ENCODE measurements at regions not wholly inside any gene's neighbourhood (a gene's known extent, or its start where the extent isn't known, plus 50 kb on each side); places are given as distances from the start of the nearest gene placed in this dataset.
A peak's percentile ranks its signal among the peaks of the same experiment; 100 is the strongest.

DNA sequence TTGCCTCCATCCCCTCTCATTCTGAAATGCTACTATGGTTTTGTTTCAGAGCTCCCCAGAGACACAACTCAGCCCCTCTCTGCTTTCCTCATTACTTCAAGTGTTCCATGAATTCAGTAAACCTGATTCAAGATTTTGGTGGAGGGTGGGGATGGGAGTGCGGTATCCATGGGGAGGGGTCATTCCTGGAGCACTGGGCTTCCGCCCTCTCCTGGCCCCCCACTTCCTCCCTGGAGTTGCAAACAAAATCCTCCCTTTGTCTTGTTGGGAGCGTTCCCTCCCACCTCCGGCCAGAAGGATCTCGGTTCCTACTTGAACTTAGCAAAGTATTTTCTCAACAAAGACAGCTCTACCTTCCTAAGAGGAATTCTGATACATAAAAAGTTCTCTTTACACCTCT lies 71.8 kb upstream of the LTA4H start:
- no peaks in the 10 kb centered on the region for H3K4me1 ChIP-seq (replicated peaks in 1 of 4; ENCODE audit: control insufficient read depth in 3 of 4, insufficient read depth in 4 of 4, low read length in 3 of 4)
- no peak overlapping the region for H2AK5ac ChIP-seq (ENCODE audit: low read depth, low read length)
- 89% methylated on average over 3 of the region's 5 CpGs; no CpG with 5 or more reads in 1 of the 2 experiments for WGBS, 2 experiments (ENCODE audit: extremely low coverage in 1 of 2, insufficient coverage in 1 of 2, insufficient read length in 1 of 2, insufficient replicate concordance in 2 of 2, low coverage in 1 of 2, low lambda C conversion rate in 2 of 2, missing lambda C conversion rate in 1 of 2)
- H2BK120ac ChIP-seq (replicated peaks; ENCODE audit: low read depth, low read length), result no peak overlapping the region
- no peaks in the 10 kb centered on the region for H3K27me3 ChIP-seq (replicated peaks in 1 of 4; ENCODE audit: control insufficient read depth in 3 of 4, extremely low read depth in 1 of 4, insufficient read depth in 3 of 4, low read length in 3 of 4)
- H3K79me1 ChIP-seq (ENCODE audit: low read depth, low read length), result no peaks in the 10 kb centered on the region
- H3K36me3 ChIP-seq (ENCODE audit: control insufficient read depth in 2 of 4, insufficient read depth in 4 of 4, low read length in 3 of 4), result no peaks in the 10 kb centered on the region
- no peak overlapping the region for H3K4me2 ChIP-seq (ENCODE audit: insufficient read depth in 1 of 2, low read depth in 2 of 2, low read length in 2 of 2)
- TF ChIP-seq RAD21 (IDR thresholded peaks at IDR 0.05 in 1 of 2, conservative IDR thresholded peaks at IDR 0.05 in 1 of 2; ENCODE audit: low read depth in 2 of 2, low read length in 2 of 2) (no peak), CREB1 (IDR thresholded peaks at IDR 0.05) (no peak), RFX5 (IDR thresholded peaks at IDR 0.05; ENCODE audit: borderline replicate concordance, low read depth, low read length) (no peak), SP2 (IDR thresholded peaks at IDR 0.05; ENCODE audit: low read length) (no peak), JUND (IDR thresholded peaks at IDR 0.05; ENCODE audit: low read length) (no peak), POU5F1 (IDR thresholded peaks at IDR 0.05; ENCODE audit: low read depth, low read length) (no peak), JUN (IDR thresholded peaks at IDR 0.05; ENCODE audit: low read depth, low read length) (no peak), SRF (IDR thresholded peaks at IDR 0.05; ENCODE audit: low read depth, low read length) (no peak), YY1 (IDR thresholded peaks at IDR 0.05; ENCODE audit: low read depth, low read length) (no peak)
- ChIA-PET POLR2A (ENCODE audit: partially characterized antibody) (no interaction called here), CTCF (ENCODE audit: partially characterized antibody) (interaction anchor here (1.3 kb wide), 1 partner anchor 45 kb away, joined by 5 read pairs; no protein-coding TSS in a partner anchor)
- no peak for FAIRE-seq
- no peak overlapping the region for H3K4me3 ChIP-seq (ENCODE audit: extremely low read depth in 1 of 4, insufficient read depth in 2 of 4, low read depth in 3 of 4, low read length in 4 of 4)
- H2AFZ ChIP-seq (ENCODE audit: low read length), result 0 out of 2 replicates have a peak overlapping the region, but pooled peaks have one; percentile 39
- no peak overlapping the region for H3K4ac ChIP-seq (replicated peaks; ENCODE audit: insufficient read length, low read depth, low read length)
- no peaks in the 10 kb centered on the region for H3K23me2 ChIP-seq (ENCODE audit: low read depth, low read length)
- no peak overlapping the region for H4K8ac ChIP-seq (ENCODE audit: extremely low read depth, insufficient read depth, low read length)
- H3K56ac ChIP-seq (replicated peaks; ENCODE audit: insufficient read length, low read depth, low read length), result no peak overlapping the region
- no peak overlapping the region for H2BK5ac ChIP-seq (ENCODE audit: low read depth, low read length)
- no peak overlapping the region for H4K91ac ChIP-seq (replicated peaks; ENCODE audit: insufficient read length, low read length)
- DNase-seq (ENCODE audit: low read depth in 1 of 2, low spot score in 2 of 2), result no peak
- no peak overlapping the region for H2BK12ac ChIP-seq (ENCODE audit: low read depth, low read length)
- peaks cover 0 to 3% of the 10 kb centered on the region in 2 experiments; a peak in 1 of 4 replicates for H3K9me3 ChIP-seq (ENCODE audit: insufficient read depth in 2 of 2, low read depth in 1 of 2, low read length in 1 of 2)
- no peak overlapping the region for H4K5ac ChIP-seq (ENCODE audit: insufficient read length, low read depth, low read length)
- no peak overlapping the region for H3K18ac ChIP-seq (ENCODE audit: extremely low read depth, low read length)
- no peaks in the 10 kb centered on the region for H3K79me2 ChIP-seq (ENCODE audit: control insufficient read depth in 1 of 2, insufficient read depth in 2 of 2, low read length in 2 of 2)
- H2BK20ac ChIP-seq (ENCODE audit: low read length), result no peak overlapping the region
- H2BK15ac ChIP-seq (ENCODE audit: low read length), result no peak overlapping the region
- H4K20me1 ChIP-seq (replicated peaks in 1 of 2; ENCODE audit: control insufficient read depth in 1 of 2, insufficient read depth in 2 of 2, low read length in 2 of 2), result no peaks in the 10 kb centered on the region
- H3K27ac ChIP-seq (ENCODE audit: low read depth, low read length), result no peak overlapping the region
- no peak overlapping the region for H3K23ac ChIP-seq (ENCODE audit: insufficient read length)
- no peak overlapping the region for H3K9ac ChIP-seq (replicated peaks in 1 of 4; ENCODE audit: extremely low read depth in 1 of 4, low read depth in 3 of 4, low read length in 3 of 4)
- no peak overlapping the region for H3K14ac ChIP-seq (ENCODE audit: insufficient read length)
